CD14-positive monocyte (primary cell): ENCODE measurements at regions not wholly inside any gene's neighbourhood (a gene's known extent, or its start where the extent isn't known, plus 50 kb on each side); places are given as distances from the start of the nearest gene placed in this dataset.

Source experiments
- DNase-seq, 3 donors: peaks; one replicate each; pipeline ENCODE4 v3.0.0-alpha.2; 2011 to 2022
- H2AFZ ChIP-seq: 2 replicates; pipeline ENCODE4 v1.6.0; 2012; ENCODE audit warnings: mild to moderate bottlenecking, low read depth, low read length, inconsistent platforms; ENCODE audit not compliant: insufficient read depth, poor library complexity, severe bottlenecking
- H3K27ac ChIP-seq, 2 donors: 1 replicate in 1 of 2; 2 replicates in 1 of 2; pipeline ENCODE4 v1.5.1; 2012 to 2013; ENCODE audit warnings: low read length in 2 of 2, control low read depth in 1 of 2, inconsistent platforms in 1 of 2, low read depth in 1 of 2, mild to moderate bottlenecking in 1 of 2
- H3K27me3 ChIP-seq, 2 donors: one replicate each; pipeline versions ENCODE4 v1.6.0 to v1.6.1; 2011 to 2013; ENCODE audit warnings: low read length in 2 of 2; ENCODE audit not compliant: control insufficient read depth in 2 of 2, insufficient read depth in 2 of 2
- H3K36me3 ChIP-seq, 2 donors: replicated peaks in 1 of 2; 1 replicate in 1 of 2; 2 replicates in 1 of 2; pipeline versions ENCODE4 v1.5.1 to v1.6.1; 2012 to 2013; ENCODE audit warnings: low read length in 2 of 2, control low read depth in 1 of 2, inconsistent platforms in 1 of 2, mild to moderate bottlenecking in 1 of 2; ENCODE audit not compliant: insufficient read depth in 2 of 2, control insufficient read depth in 1 of 2
- H3K4me1 ChIP-seq, 2 donors: 1 replicate in 1 of 2; 2 replicates in 1 of 2; pipeline versions ENCODE4 v1.5.1 to v1.6.1; 2012 to 2013; ENCODE audit warnings: low read length in 2 of 2, control low read depth in 1 of 2, inconsistent platforms in 1 of 2, mild to moderate bottlenecking in 1 of 2, moderate library complexity in 1 of 2; ENCODE audit not compliant: insufficient read depth in 2 of 2, control insufficient read depth in 1 of 2
- H3K4me2 ChIP-seq: replicated peaks from 2 replicates; pipeline ENCODE3; 2012; ENCODE audit warnings: low read length, moderate library complexity, mild to moderate bottlenecking; ENCODE audit not compliant: poor library complexity, severe bottlenecking; ENCODE audit errors: extremely low read depth
- H3K4me3 ChIP-seq, 3 experiments: fragments of 200-600 bp in 1 of 3; sonication (generic) in 1 of 3; replicated peaks in 1 of 3; 1 replicate in 2 of 3; 2 replicates in 1 of 3; pipeline ENCODE4 v1.5.1; 2011 to 2013; ENCODE audit warnings: low read length in 3 of 3, mild to moderate bottlenecking in 3 of 3, control low read depth in 2 of 3, low read depth in 2 of 3, inconsistent platforms in 1 of 3, moderate library complexity in 1 of 3
- H3K79me2 ChIP-seq: 2 replicates; pipeline ENCODE4 v1.6.0; 2012; ENCODE audit warnings: mild to moderate bottlenecking, control low read depth, inconsistent platforms, low read length, moderate library complexity; ENCODE audit not compliant: insufficient read depth
- H3K9ac ChIP-seq: 2 replicates; pipeline ENCODE4 v1.6.0; 2017; ENCODE audit warnings: low read length, mild to moderate bottlenecking; ENCODE audit not compliant: insufficient read depth, poor library complexity, severe bottlenecking
- H3K9me3 ChIP-seq, 2 donors: replicated peaks in 1 of 2; 1 replicate in 1 of 2; 2 replicates in 1 of 2; pipeline versions ENCODE4 v1.5.1 to v1.6.1; 2012 to 2013; ENCODE audit warnings: low read length in 2 of 2, control low read depth in 1 of 2; ENCODE audit not compliant: control insufficient read depth in 1 of 2, insufficient read depth in 1 of 2
- H4K20me1 ChIP-seq: 2 replicates; pipeline ENCODE4 v1.6.0; 2012; ENCODE audit warnings: mild to moderate bottlenecking, low read length, control low read depth, moderate library complexity; ENCODE audit not compliant: insufficient read depth
- H3K27ac Mint-ChIP-seq, 7 donors: one replicate each; pipeline ENCODE4 v1.8.0; 2020; ENCODE audit warnings: mild to moderate bottlenecking in 7 of 7, mixed read lengths in 7 of 7, moderate library complexity in 6 of 7, inconsistent platforms in 2 of 7
- H3K27me3 Mint-ChIP-seq, 3 donors: one replicate each; pipeline ENCODE4 v1.8.0; 2021 to 2022; ENCODE audit warnings: low read depth in 3 of 3, mild to moderate bottlenecking in 3 of 3, mixed read lengths in 3 of 3, moderate library complexity in 3 of 3, inconsistent platforms in 1 of 3
- H3K36me3 Mint-ChIP-seq, 2 donors: one replicate each; pipeline ENCODE4 v1.8.0; 2020; ENCODE audit warnings: mixed read lengths in 2 of 2, inconsistent platforms in 1 of 2, mild to moderate bottlenecking in 1 of 2
- H3K4me1 Mint-ChIP-seq: one replicate; pipeline ENCODE4 v1.8.0; 2020; ENCODE audit warnings: mild to moderate bottlenecking, mixed read lengths
- H3K4me3 Mint-ChIP-seq, 2 donors: one replicate each; pipeline ENCODE4 v1.8.0; 2020; ENCODE audit warnings: mild to moderate bottlenecking in 2 of 2, mixed read lengths in 2 of 2, moderate library complexity in 1 of 2
- H3K9me3 Mint-ChIP-seq, 7 donors: one replicate each; pipeline ENCODE4 v1.8.0; 2020 to 2022; ENCODE audit warnings: mixed read lengths in 7 of 7, mild to moderate bottlenecking in 6 of 7, moderate library complexity in 6 of 7, inconsistent platforms in 2 of 7
- WGBS: methylation state at CpG from one replicate; pipeline ENCODE4 v1.1.5; 2013; ENCODE audit warnings: missing lambda C conversion rate; ENCODE audit not compliant: insufficient coverage; 5-methylcytosine and 5-hydroxymethylcytosine counted together
- intact Hi-C, 2 donors: fragments of 100-400 bp; cut with micrococcal nuclease; formaldehyde crosslinking; loops; one replicate each; pipeline versions ENCODE4 v1.15.0 to v1.15.1; 2023
- TF ChIP-seq, protein P1 (sequence below): fragments of 200-600 bp; IDR thresholded peaks from one replicate; pipeline ENCODE4 v1.8.0; 2022; ENCODE audit warnings: antibody characterized with exemption, mild to moderate bottlenecking

DNA sequence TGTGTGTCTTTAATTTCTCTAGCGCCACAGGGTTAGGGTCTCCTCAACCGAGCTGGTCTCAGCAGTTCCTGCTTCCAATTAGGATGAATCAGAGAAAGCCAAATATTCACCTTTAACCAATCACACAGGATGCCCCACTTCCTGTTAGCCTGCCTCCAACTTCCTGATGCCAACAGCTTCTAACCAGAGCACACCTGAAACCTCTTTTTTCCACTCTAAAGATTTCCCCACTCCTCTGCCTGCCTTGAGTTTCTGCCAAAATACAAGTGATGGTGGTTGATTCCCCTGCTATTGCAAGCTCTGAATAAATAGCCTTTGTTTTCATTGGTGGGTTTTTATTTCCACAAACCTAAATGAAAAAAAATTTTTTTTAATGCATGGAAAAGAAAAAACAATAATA is 144.7 kb upstream of the UST start:
- Histone ChIP-seq H3K9ac (no peak overlapping the region), H3K9me3 (no peaks in the 10 kb centered on the region), H3K4me1 (no peaks in the 10 kb centered on the region), H3K79me2 (no peaks in the 10 kb centered on the region), H3K4me3 (no peak overlapping the region), H2AFZ (no peak overlapping the region), H3K36me3 (no peaks in the 10 kb centered on the region), H3K27ac (no peak overlapping the region), H4K20me1 (no peaks in the 10 kb centered on the region), H3K27me3 (no peaks in the 10 kb centered on the region), H3K4me2 (no peak overlapping the region)
- intact Hi-C loops, result no loop called here
- no peaks in the 10 kb centered on the region for H3K4me1 Mint-ChIP-seq
- whole genome bisulfite sequencing, result no CpG with 5 or more reads among the region's 2 CpGs
- H3K4me3 Mint-ChIP-seq, result no peak overlapping the region
- DNase-seq, result no peak
- no peaks in the 10 kb centered on the region for H3K36me3 Mint-ChIP-seq
- no peak overlapping the region for H3K27ac Mint-ChIP-seq
- H3K27me3 Mint-ChIP-seq, result peaks cover 2 to 3% (median 2%) of the 10 kb centered on the region in 3 donors
- TF ChIP-seq, protein P1, sequence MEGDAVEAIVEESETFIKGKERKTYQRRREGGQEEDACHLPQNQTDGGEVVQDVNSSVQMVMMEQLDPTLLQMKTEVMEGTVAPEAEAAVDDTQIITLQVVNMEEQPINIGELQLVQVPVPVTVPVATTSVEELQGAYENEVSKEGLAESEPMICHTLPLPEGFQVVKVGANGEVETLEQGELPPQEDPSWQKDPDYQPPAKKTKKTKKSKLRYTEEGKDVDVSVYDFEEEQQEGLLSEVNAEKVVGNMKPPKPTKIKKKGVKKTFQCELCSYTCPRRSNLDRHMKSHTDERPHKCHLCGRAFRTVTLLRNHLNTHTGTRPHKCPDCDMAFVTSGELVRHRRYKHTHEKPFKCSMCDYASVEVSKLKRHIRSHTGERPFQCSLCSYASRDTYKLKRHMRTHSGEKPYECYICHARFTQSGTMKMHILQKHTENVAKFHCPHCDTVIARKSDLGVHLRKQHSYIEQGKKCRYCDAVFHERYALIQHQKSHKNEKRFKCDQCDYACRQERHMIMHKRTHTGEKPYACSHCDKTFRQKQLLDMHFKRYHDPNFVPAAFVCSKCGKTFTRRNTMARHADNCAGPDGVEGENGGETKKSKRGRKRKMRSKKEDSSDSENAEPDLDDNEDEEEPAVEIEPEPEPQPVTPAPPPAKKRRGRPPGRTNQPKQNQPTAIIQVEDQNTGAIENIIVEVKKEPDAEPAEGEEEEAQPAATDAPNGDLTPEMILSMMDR, result no peak
- H3K9me3 Mint-ChIP-seq, result peaks cover 2 to 12% (median 4%) of the 10 kb centered on the region in 7 donors

DNA sequence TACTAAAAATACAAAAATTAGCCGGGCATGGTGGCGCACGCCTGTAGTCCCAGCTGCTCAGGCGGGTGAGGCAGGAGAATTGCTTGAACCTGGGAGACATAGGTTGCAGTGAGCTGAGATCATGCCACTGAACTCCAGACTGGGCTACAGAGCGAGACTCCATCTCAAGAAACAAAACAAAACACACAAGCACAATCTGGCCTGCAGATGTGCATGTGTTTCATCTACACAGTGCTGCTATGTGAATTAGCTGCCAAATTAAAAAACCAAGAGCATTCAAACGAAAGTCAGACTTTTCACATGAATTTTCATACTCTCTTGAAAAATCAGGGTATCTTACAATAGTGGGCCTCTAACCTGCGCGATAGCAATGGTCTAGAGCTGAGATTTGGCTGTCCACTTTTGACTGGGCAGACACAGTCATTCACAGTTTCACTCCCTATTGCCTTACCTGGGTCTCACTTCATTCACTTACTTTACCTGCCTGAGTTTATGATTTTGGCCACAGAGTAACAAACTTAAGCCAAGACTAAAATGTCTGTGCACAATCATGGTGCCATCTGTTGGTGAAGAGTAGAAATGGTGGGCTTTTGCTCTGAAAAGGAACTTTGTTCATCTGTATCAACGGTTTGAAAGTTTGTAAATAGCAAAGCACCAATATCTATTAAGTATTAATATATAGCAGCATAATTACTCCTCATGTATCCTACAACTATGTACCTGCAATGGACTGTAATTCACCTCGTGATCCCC is 138.5 kb upstream of the UST start:
- H3K27me3 ChIP-seq, result no peaks in the 10 kb centered on the region
- intact Hi-C loops, result no loop called here
- Mint-ChIP-seq H3K9me3 (peaks cover 0 to 1% (median 0%) of the 10 kb centered on the region in 7 donors), H3K27ac (peak overlapping the region in 1 of 7 donors; percentile 20), H3K27me3 (peaks cover 0 to 2% (median 1%) of the 10 kb centered on the region in 3 donors), H3K4me1 (peaks cover 2% of the 10 kb centered on the region), H3K36me3 (no peaks in the 10 kb centered on the region), H3K4me3 (no peak overlapping the region)
- H2AFZ ChIP-seq, result no peak overlapping the region
- no peaks in the 10 kb centered on the region for H3K36me3 ChIP-seq
- no peak overlapping the region for H3K9ac ChIP-seq
- WGBS, result 88% methylated on average over 4 of the region's 10 CpGs
- H3K79me2 ChIP-seq, result no peaks in the 10 kb centered on the region
- TF ChIP-seq, protein P1, result peak; percentile 18
- no peak overlapping the region for H3K27ac ChIP-seq
- no peak overlapping the region for H3K4me3 ChIP-seq
- H4K20me1 ChIP-seq, result no peaks in the 10 kb centered on the region
- no peak for DNase-seq
- H3K9me3 ChIP-seq, result no peaks in the 10 kb centered on the region
- no peak overlapping the region for H3K4me2 ChIP-seq
- H3K4me1 ChIP-seq, result no peaks in the 10 kb centered on the region
